Adrenal gland (tissue), 9 donors: ENCODE measurements at regions not wholly inside any gene's neighbourhood (a gene's known extent, or its start where the extent isn't known, plus 50 kb on each side); places are given as distances from the start of the nearest gene placed in this dataset.

Source experiments
- DNase-seq, 7 donors: peaks; one replicate each; pipeline ENCODE4 v3.0.0-alpha.2; 2019 to 2020
- H3K27ac ChIP-seq, 5 donors: fragments of 200-600 bp; sonication (generic) in 4 of 5; 1 replicate in 3 of 5; 2 replicates in 2 of 5; pipeline versions ENCODE4 v1.5.1 to v1.8.0; 2016 to 2020; ENCODE audit warnings: mild to moderate bottlenecking in 1 of 5
- H3K27me3 ChIP-seq: fragments of 200-600 bp; 2 replicates; pipeline ENCODE4 v1.8.0; 2021
- H3K36me3 ChIP-seq, 2 donors: fragments of 200-600 bp; replicated peaks in 1 of 2; 1 replicate in 1 of 2; 2 replicates in 1 of 2; pipeline versions ENCODE4 v1.5.1 to v1.8.0; 2018 to 2022
- H3K4me1 ChIP-seq, 2 donors: fragments of 200-600 bp; replicated peaks in 1 of 2; 1 replicate in 1 of 2; 2 replicates in 1 of 2; pipeline versions ENCODE4 v1.5.1 to v1.8.0; 2018 to 2021
- H3K4me3 ChIP-seq, 4 donors: fragments of 200-600 bp; sonication (generic) in 3 of 4; one replicate each; pipeline ENCODE4 v1.5.1; 2016 to 2018
- H3K9me3 ChIP-seq, 3 donors: fragments of 200-600 bp; sonication (generic) in 1 of 3; replicated peaks in 1 of 3; 1 replicate in 2 of 3; 2 replicates in 1 of 3; pipeline versions ENCODE4 v1.5.1 to v1.8.0; 2016 to 2021
- POLR2A ChIP-seq, 2 donors: fragments of 450-650 bp; IDR thresholded peaks; one replicate each; pipeline ENCODE4 v1.6.1; 2017; ENCODE audit warnings: antibody characterized with exemption in 2 of 2, mild to moderate bottlenecking in 2 of 2, moderate library complexity in 1 of 2
- WGBS, 4 donors: extraction: QIAGEN DNeasy Blood & Tissue Kit in 2 of 4; methylation state at CpG; one replicate each; pipeline versions ENCODE4 v1.1.5 to v1.1.7; 2013 to 2017; 5-methylcytosine and 5-hydroxymethylcytosine counted together
- intact Hi-C, 2 donors: fragments of 100-400 bp; cut with DNase I; formaldehyde crosslinking; loops; one replicate each; pipeline versions ENCODE4 v1.14.1 to v1.15.0; 2022 to 2023
- TF ChIP-seq, protein P1 (sequence below), 6 experiments: fragments of 450-650 bp in 4 of 6; fragments of 200-600 bp in 2 of 6; sonication (generic) in 1 of 6; IDR thresholded peaks; 1 replicate in 5 of 6; 2 replicates in 1 of 6; pipeline versions ENCODE4 v1.5.1 to v1.8.0; 2016 to 2021; ENCODE audit warnings: antibody characterized with exemption in 6 of 6, mild to moderate bottlenecking in 2 of 6, moderate library complexity in 1 of 6
- donor health status: healthy with polysubstance abuse.
- donor health status: Bipolar disorder and iron deficiency.
- donor health status: DM: yes; HTN: yes; CAD: no.
- donor health status: DM: no; HTN: no; CAD: no.
- donor health status: DM: no; HTN: no; CAD: no.

DNA sequence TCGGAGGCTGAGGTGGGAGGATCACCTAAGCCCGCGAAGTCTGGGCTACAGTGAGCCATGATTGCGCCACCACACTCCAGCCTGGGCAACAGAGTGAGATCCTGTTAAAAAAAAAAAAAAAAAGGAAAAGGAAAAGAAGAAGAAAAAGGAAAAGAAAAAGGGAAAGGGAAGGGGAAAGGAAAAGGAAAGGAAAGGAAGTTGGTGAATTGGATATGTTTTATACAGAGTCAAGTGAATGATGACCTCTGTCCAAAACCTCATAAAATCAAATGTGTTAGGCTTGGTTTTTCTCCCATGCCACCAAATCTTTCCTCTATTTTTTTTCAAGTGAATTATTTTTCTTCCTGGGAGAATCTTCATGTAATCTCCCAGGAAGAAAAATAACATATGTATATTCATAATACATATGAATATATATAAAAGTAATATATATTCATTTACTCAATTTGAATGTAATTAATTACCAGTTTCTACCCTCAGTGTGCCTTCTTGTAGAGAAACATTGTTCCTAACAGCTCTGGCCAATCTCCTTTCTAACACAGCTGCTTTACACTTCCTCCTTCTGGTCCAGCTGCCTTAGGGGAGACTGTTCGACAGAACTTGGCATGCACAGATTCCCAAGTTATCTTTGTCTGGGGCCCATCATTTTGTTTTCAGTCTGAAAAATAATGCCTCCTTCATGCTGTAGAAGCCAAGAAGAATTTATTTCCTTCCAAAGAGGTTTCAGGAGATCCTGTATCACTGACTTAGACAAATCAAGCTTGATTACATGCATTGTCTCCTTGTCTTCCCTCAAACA, 111.9 kb downstream of the CCDC34 start:
- intact Hi-C loops = no loop called here
- no peak for DNase-seq
- WGBS, 4 donors = 89 to 91% (median 90%) methylated on average over 5 of the region's 5 CpGs
- Histone ChIP-seq H3K4me3 (no peak overlapping the region), H3K27me3 (no peaks in the 10 kb centered on the region), H3K27ac (no peak overlapping the region), H3K36me3 (no peaks in the 10 kb centered on the region), H3K4me1 (no peaks in the 10 kb centered on the region), H3K9me3 (no peaks in the 10 kb centered on the region)
- no peak for TF ChIP-seq POLR2A (IDR thresholded peaks at IDR 0.05)
- TF ChIP-seq, protein P1, sequence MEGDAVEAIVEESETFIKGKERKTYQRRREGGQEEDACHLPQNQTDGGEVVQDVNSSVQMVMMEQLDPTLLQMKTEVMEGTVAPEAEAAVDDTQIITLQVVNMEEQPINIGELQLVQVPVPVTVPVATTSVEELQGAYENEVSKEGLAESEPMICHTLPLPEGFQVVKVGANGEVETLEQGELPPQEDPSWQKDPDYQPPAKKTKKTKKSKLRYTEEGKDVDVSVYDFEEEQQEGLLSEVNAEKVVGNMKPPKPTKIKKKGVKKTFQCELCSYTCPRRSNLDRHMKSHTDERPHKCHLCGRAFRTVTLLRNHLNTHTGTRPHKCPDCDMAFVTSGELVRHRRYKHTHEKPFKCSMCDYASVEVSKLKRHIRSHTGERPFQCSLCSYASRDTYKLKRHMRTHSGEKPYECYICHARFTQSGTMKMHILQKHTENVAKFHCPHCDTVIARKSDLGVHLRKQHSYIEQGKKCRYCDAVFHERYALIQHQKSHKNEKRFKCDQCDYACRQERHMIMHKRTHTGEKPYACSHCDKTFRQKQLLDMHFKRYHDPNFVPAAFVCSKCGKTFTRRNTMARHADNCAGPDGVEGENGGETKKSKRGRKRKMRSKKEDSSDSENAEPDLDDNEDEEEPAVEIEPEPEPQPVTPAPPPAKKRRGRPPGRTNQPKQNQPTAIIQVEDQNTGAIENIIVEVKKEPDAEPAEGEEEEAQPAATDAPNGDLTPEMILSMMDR (IDR thresholded peaks at IDR 0.05) = no peak

DNA sequence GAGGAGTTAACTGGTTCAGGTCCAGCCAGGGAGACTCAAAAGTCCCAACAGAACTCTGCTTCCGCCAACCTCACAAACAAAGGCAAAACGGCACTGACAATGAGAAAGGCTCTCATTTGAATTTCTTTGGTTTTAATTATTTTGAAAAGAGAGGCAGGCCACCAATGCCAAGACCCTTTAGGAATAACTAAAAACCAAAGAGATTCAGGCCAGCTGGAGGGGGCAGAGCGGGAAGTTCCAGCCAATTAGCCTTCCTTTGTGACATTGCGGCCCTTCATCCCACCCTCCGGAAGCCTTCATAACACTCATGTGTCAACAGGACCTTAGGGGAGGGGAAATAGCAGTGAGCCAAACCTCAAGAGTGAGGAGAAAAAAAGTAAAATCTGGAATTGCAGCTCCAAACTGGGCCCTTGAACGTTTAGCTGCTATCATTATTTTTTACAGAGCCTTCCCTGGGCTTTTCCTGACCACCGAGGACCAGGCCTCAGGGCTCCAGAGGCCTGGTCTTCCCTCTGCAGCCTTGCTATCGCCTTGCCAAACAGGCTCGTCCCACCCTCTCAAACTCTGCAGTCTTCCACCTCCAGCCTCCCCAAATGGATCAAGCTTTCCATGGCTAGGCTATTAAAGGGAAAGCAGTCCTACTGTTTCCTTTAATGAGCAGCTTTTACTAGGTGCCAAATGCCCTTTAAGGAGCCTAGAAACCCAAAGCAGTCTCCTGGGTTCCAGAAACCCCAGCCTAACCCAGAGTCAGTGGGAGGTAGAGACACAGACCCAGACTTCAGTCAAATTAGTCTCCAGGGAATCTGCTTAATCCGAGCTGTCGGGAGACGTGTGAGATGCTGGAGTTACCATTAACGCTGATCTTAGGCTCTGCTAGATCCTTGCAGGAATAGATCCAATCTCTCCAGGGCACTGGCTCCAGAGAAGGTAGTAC, 114.2 kb downstream of the CCDC34 start:
- H3K4me3 ChIP-seq = no peak overlapping the region
- intact Hi-C loops = no loop called here
- whole genome bisulfite sequencing, 4 donors = 70 to 78% (median 76%) methylated on average over 13 of the region's 13 CpGs
- no peaks in the 10 kb centered on the region for H3K36me3 ChIP-seq
- H3K27me3 ChIP-seq = no peaks in the 10 kb centered on the region
- no peaks in the 10 kb centered on the region for H3K4me1 ChIP-seq
- no peak overlapping the region for H3K27ac ChIP-seq
- TF ChIP-seq, protein P1 (IDR thresholded peaks at IDR 0.05) = no peak
- TF ChIP-seq POLR2A (IDR thresholded peaks at IDR 0.05) = no peak
- H3K9me3 ChIP-seq = no peaks in the 10 kb centered on the region
- no peak for DNase-seq

DNA sequence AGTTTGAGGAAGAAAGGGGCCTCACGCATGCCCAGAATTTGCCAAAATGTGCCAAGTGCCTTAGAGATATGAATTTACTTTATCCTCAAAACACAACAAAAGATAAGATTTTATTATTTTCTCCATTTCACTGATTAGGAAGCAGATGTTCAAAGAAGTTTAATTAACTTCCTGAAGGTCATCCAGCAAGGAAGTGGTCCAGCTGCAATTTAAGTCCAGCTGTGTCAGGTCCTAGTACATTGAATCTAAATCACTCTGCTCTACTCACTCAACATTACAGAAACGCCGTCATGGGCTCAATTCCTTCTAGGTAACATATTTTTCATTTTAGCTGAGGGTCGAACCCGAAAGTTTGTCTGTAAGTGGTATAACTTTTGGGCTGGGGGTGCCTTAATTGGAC, 115.4 kb downstream of the CCDC34 start:
- no peaks in the 10 kb centered on the region for H3K9me3 ChIP-seq
- no peak for DNase-seq
- no peak overlapping the region for H3K27ac ChIP-seq
- intact Hi-C loops = no loop called here
- H3K36me3 ChIP-seq = no peaks in the 10 kb centered on the region
- no peaks in the 10 kb centered on the region for H3K4me1 ChIP-seq
- H3K4me3 ChIP-seq = no peak overlapping the region
- 60 to 71% (median 65%) methylated on average over 5 of the region's 5 CpGs for WGBS, 4 donors
- no peak for TF ChIP-seq POLR2A (IDR thresholded peaks at IDR 0.05)
- TF ChIP-seq, protein P1 (IDR thresholded peaks at IDR 0.05) = no peak
- no peaks in the 10 kb centered on the region for H3K27me3 ChIP-seq

DNA sequence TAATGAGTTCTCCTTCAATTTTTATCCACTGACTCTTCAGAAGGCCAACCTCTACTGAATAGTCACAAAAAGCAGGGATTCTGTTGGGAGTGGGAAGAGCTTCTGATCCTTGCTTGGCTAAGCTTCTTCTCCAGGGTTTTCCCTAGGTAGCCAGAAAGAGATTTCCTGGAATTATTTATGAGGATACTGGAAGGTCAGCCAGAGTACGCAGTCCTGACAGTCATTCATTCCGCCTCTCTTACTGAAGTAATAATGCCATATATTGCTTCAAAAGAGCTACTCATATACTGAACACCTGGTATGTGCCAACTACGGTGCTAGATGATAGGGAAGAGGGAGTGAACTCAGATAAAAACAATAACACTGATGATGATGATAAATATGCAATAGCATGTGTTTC, 116.1 kb downstream of the CCDC34 start:
- H3K36me3 ChIP-seq = no peaks in the 10 kb centered on the region
- no peak for TF ChIP-seq POLR2A (IDR thresholded peaks at IDR 0.05)
- TF ChIP-seq, protein P1 (IDR thresholded peaks at IDR 0.05) = no peak
- DNase-seq = no peak
- no peaks in the 10 kb centered on the region for H3K4me1 ChIP-seq
- no peak overlapping the region for H3K4me3 ChIP-seq
- intact Hi-C loops = no loop called here
- H3K27ac ChIP-seq = no peak overlapping the region
- WGBS, 4 donors = 56 to 80% (median 64%) methylated on average over 3 of the region's 3 CpGs
- H3K9me3 ChIP-seq = no peaks in the 10 kb centered on the region
- H3K27me3 ChIP-seq = no peaks in the 10 kb centered on the region
